CD8-positive, alpha-beta memory T cell (primary cell): ENCODE measurements at regions not wholly inside any gene's neighbourhood (a gene's known extent, or its start where the extent isn't known, plus 50 kb on each side); places are given as distances from the start of the nearest gene placed in this dataset.

Source experiments
- CTCF ChIA-PET: fragments of 350-600 bp; sonication (Branson Sonifier 250); formaldehyde crosslinking; loops from one replicate; lab custom pipeline; 2021; ENCODE audit warnings: antibody characterized with exemption; lab: Charles Lee
- POLR2A ChIA-PET: fragments of 350-600 bp; sonication (Branson Sonifier 250); formaldehyde crosslinking; loops from one replicate; lab custom pipeline; 2021; ENCODE audit warnings: antibody characterized with exemption; lab: Charles Lee
- DNase-seq, 5 donors: peaks; one replicate each; pipeline versions ENCODE4 v3.0.0 to v3.0.0-alpha.2; 2020 to 2022; ENCODE audit warnings: mixed read lengths in 1 of 5
- H3K27ac ChIP-seq: one replicate; pipeline ENCODE4 v1.7.0; 2013; ENCODE audit warnings: low read depth, mild to moderate bottlenecking, low read length, moderate library complexity
- H3K27me3 ChIP-seq: 2 replicates; pipeline ENCODE4 v1.7.0; 2013; ENCODE audit warnings: low read length, mild to moderate bottlenecking; ENCODE audit not compliant: insufficient read depth, poor library complexity, severe bottlenecking
- H3K36me3 ChIP-seq: 2 replicates; pipeline ENCODE4 v1.7.0; 2013; ENCODE audit warnings: mild to moderate bottlenecking, low read length, moderate library complexity; ENCODE audit not compliant: insufficient read depth
- H3K4me1 ChIP-seq: 2 replicates; pipeline ENCODE4 v1.7.0; 2013; ENCODE audit warnings: mild to moderate bottlenecking, low read length, moderate library complexity; ENCODE audit not compliant: insufficient read depth
- H3K4me3 ChIP-seq: 2 replicates; pipeline ENCODE4 v1.7.0; 2013; ENCODE audit warnings: mild to moderate bottlenecking, low read length
- H3K9me3 ChIP-seq: 2 replicates; pipeline ENCODE4 v1.7.0; 2013; ENCODE audit warnings: mild to moderate bottlenecking, low read length
- H3K27ac Mint-ChIP-seq, 8 donors: one replicate each; pipeline ENCODE4 v1.8.0; 2020 to 2021; ENCODE audit warnings: mixed read lengths in 8 of 8, mild to moderate bottlenecking in 6 of 8, inconsistent platforms in 3 of 8, moderate library complexity in 3 of 8
- H3K27me3 Mint-ChIP-seq, 2 donors: one replicate each; pipeline ENCODE4 v1.8.0; 2020 to 2021; ENCODE audit warnings: mixed read lengths in 2 of 2, mild to moderate bottlenecking in 1 of 2, moderate library complexity in 1 of 2
- H3K36me3 Mint-ChIP-seq, 3 donors: one replicate each; pipeline ENCODE4 v1.8.0; 2020 to 2021; ENCODE audit warnings: mixed read lengths in 3 of 3, inconsistent platforms in 1 of 3, mild to moderate bottlenecking in 1 of 3
- H3K4me1 Mint-ChIP-seq, 3 donors: one replicate each; pipeline ENCODE4 v1.8.0; 2020 to 2021; ENCODE audit warnings: mixed read lengths in 3 of 3, inconsistent platforms in 1 of 3, mild to moderate bottlenecking in 1 of 3
- H3K4me3 Mint-ChIP-seq, 7 donors: one replicate each; pipeline ENCODE4 v1.8.0; 2020 to 2021; ENCODE audit warnings: mixed read lengths in 7 of 7, mild to moderate bottlenecking in 6 of 7, moderate library complexity in 4 of 7, inconsistent platforms in 2 of 7
- H3K9me3 Mint-ChIP-seq, 5 donors: one replicate each; pipeline ENCODE4 v1.8.0; 2020 to 2022; ENCODE audit warnings: mixed read lengths in 5 of 5, mild to moderate bottlenecking in 3 of 5, moderate library complexity in 2 of 5, inconsistent platforms in 1 of 5

DNA sequence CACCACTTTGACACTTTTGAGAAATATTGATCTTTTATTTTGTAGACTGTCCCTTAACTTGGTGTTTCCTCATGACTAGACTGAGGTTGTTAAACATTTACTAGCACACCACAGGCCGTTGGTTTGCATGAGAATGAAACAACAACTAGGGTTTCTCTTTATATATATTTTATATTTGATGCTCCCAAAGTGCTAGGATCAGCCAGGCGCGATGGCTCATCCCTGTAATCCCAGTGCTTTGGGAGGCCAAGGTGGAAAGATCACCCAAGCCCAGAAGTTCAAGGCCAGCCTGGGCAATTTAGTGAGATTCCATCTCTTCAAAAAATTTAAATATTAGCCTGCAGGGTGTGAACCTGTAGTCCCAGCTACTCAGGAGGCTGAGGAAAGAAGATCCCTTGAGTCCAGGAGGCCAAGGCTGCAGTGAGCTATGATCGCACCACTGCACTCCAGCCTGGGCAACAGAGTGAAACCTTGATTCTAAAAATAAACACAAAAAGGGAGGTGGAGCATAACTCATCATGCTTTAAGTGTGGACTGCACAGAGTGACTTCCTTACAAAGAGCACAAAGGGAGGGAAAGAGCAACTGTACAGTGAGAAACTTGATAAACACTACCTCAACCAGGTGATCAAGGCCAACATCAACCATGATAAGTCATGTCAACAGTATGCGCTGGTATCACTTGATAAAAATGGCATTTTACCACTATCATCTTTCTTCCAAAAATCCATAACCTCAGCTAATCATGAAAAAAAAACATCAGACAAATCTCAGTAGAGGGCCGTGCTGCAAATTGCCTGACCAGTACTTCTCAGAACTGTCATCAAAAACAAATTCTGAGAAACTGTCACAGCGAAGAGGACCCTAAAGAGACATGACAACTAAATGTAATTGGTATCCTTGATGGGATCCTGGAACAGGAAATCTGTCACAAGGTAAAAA is 72.8 kb upstream of the ATF7IP2 start:
- peak overlapping the region in 2 of 8 donors; percentile 29 to 64 for H3K27ac Mint-ChIP-seq
- H3K36me3 Mint-ChIP-seq: peaks cover 0 to 3% (median 0%) of the 10 kb centered on the region in 3 donors
- Histone ChIP-seq H3K36me3 (no peaks in the 10 kb centered on the region), H3K4me3 (no peak overlapping the region), H3K9me3 (no peaks in the 10 kb centered on the region), H3K27me3 (no peaks in the 10 kb centered on the region), H3K27ac (no peak overlapping the region), H3K4me1 (no peaks in the 10 kb centered on the region)
- POLR2A ChIA-PET: interaction anchor here (0.6 kb wide), 1 partner anchor 143 kb away, joined by 4 read pairs; no protein-coding TSS in a partner anchor
- peaks cover 0 to 2% of the 10 kb centered on the region in 2 donors for H3K27me3 Mint-ChIP-seq
- DNase-seq: no peak
- no peak overlapping the region for H3K4me3 Mint-ChIP-seq
- CTCF ChIA-PET: interaction anchor here (1.8 to 6.9 kb wide), 2 partner anchors 55 to 198 kb away, joined by 4 to 51 read pairs; no protein-coding TSS in a partner anchor
- H3K4me1 Mint-ChIP-seq: peaks cover 5 to 10% (median 9%) of the 10 kb centered on the region in 3 donors
- no peaks in the 10 kb centered on the region for H3K9me3 Mint-ChIP-seq

DNA sequence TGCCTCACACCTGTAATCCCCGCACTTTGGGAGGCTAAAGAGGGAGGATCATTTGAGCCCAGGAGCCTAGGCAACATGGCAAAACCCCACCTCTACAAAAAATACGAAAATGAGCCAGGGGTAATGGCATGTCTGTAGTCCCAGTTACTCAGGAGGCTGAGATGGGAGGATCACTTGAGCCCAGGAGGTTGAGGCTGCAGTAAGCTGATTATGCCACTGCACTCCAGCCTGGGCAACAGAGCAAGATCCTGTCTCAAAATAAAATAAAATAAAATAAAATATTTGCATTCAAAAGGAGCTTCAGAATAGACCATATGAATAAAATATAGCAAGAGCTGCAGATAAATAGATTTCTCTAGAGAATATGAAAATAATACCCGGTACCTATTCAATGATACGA is 71.5 kb upstream of the ATF7IP2 start:
- H3K4me1 Mint-ChIP-seq: peaks cover 17 to 22% (median 21%) of the 10 kb centered on the region in 3 donors
- no peaks in the 10 kb centered on the region for H3K9me3 ChIP-seq
- no peak overlapping the region for H3K27ac Mint-ChIP-seq
- ChIA-PET POLR2A (interaction anchor here (0.6 to 0.7 kb wide), 2 partner anchors 142 to 425 kb away, joined by 4 to 7 read pairs; no protein-coding TSS in a partner anchor), CTCF (interaction anchor here (0.8 to 6.9 kb wide), 9 partner anchors 13 to 423 kb away, joined by 3 to 51 read pairs (median 4); partner anchors contain the start of gene ATF7IP2)
- no peak overlapping the region for H3K27ac ChIP-seq
- peaks cover 0 to 2% of the 10 kb centered on the region in 2 donors for H3K27me3 Mint-ChIP-seq
- no peak overlapping the region for H3K4me3 ChIP-seq
- peaks cover 0 to 3% (median 0%) of the 10 kb centered on the region in 3 donors for H3K36me3 Mint-ChIP-seq
- H3K4me3 Mint-ChIP-seq: no peak overlapping the region
- H3K4me1 ChIP-seq: no peaks in the 10 kb centered on the region
- no peaks in the 10 kb centered on the region for H3K27me3 ChIP-seq
- no peak for DNase-seq
- H3K9me3 Mint-ChIP-seq: no peaks in the 10 kb centered on the region
- H3K36me3 ChIP-seq: no peaks in the 10 kb centered on the region

GRCh38 chr16:10314811-10315210 is 71.0 kb upstream of the ATF7IP2 start:
- no peak overlapping the region for H3K27ac Mint-ChIP-seq
- no peak overlapping the region for H3K4me3 Mint-ChIP-seq
- peaks cover 22 to 27% (median 26%) of the 10 kb centered on the region in 3 donors for H3K4me1 Mint-ChIP-seq
- no peaks in the 10 kb centered on the region for H3K27me3 ChIP-seq
- H3K4me3 ChIP-seq: no peak overlapping the region
- H3K36me3 ChIP-seq: no peaks in the 10 kb centered on the region
- ChIA-PET POLR2A (interaction anchor here (0.7 to 1.1 kb wide), 2 partner anchors 182 to 425 kb away, joined by 7 to 9 read pairs; no protein-coding TSS in a partner anchor), CTCF (interaction anchor here (0.8 to 6.9 kb wide), 9 partner anchors 14 to 422 kb away, joined by 3 to 51 read pairs (median 4); partner anchors contain the start of gene ATF7IP2)
- peaks cover 0 to 3% of the 10 kb centered on the region in 2 donors for H3K27me3 Mint-ChIP-seq
- no peaks in the 10 kb centered on the region for H3K9me3 Mint-ChIP-seq
- H3K4me1 ChIP-seq: no peaks in the 10 kb centered on the region
- DNase-seq: peak in 2 of 5 donors; percentile 39 to 44
- no peaks in the 10 kb centered on the region for H3K9me3 ChIP-seq
- H3K27ac ChIP-seq: no peak overlapping the region
- peaks cover 0 to 3% (median 0%) of the 10 kb centered on the region in 3 donors for H3K36me3 Mint-ChIP-seq

DNA sequence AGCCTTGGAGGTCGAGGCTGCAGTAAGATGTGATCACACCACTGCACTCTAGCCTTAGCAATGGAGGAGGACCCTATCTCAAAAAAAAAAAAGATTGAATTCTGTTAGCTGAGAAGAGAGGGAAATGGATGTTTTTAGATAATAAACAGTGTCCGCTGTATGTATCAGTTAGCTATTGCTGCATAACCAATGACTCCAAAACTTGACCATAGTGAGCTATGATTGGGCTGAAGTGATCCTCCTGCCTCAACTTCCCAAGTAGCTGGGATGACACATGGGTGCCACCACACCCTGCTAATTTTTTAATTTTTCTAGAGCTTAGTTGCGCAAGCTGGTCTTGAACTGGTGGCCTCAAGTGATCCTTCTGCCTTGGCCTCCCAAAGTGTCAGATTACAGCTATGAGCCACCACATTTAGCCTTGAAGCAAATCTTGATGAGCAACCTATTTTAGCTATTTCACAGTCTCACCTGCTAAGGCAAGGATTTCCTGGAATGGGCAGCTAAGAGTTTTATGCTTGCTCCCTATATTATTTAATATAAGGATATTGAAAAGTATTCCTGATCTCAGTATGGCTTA is 68.3 kb upstream of the ATF7IP2 start:
- H3K27ac Mint-ChIP-seq: peak overlapping the region in 2 of 8 donors; percentile 30 to 86
- H3K27me3 Mint-ChIP-seq: peaks cover 0 to 1% of the 10 kb centered on the region in 2 donors
- Histone ChIP-seq H3K27ac (no peak overlapping the region), H3K27me3 (no peaks in the 10 kb centered on the region), H3K36me3 (no peaks in the 10 kb centered on the region), H3K4me3 (no peak overlapping the region), H3K9me3 (no peaks in the 10 kb centered on the region), H3K4me1 (no peaks in the 10 kb centered on the region)
- no peaks in the 10 kb centered on the region for H3K9me3 Mint-ChIP-seq
- peaks cover 0 to 3% (median 0%) of the 10 kb centered on the region in 3 donors for H3K36me3 Mint-ChIP-seq
- CTCF ChIA-PET: interaction anchor here (0.6 to 6.9 kb wide), 6 partner anchors 11 to 197 kb away, joined by 3 to 51 read pairs (median 4); no protein-coding TSS in a partner anchor
- no peak for DNase-seq
- H3K4me3 Mint-ChIP-seq: no peak overlapping the region
- peaks cover 22 to 28% (median 28%) of the 10 kb centered on the region in 3 donors for H3K4me1 Mint-ChIP-seq
- POLR2A ChIA-PET: no interaction called here

- no peak overlapping the region for H3K27ac ChIP-seq
- Mint-ChIP-seq H3K4me1 (peaks cover 22 to 28% (median 28%) of the 10 kb centered on the region in 3 donors), H3K9me3 (no peaks in the 10 kb centered on the region), H3K27ac (peak overlapping the region; percentile 4 to 86 (median 70)), H3K36me3 (peaks cover 0 to 7% (median 0%) of the 10 kb centered on the region in 3 donors), H3K27me3 (peaks cover 0 to 1% of the 10 kb centered on the region in 2 donors), H3K4me3 (peak overlapping the region in 1 of 7 donors; percentile 26)
- no peaks in the 10 kb centered on the region for H3K27me3 ChIP-seq
- no peak overlapping the region for H3K4me3 ChIP-seq
- DNase-seq: no peak
- CTCF ChIA-PET: interaction anchor here (1.5 kb wide), 1 partner anchor 189 kb away, joined by 4 read pairs; no protein-coding TSS in a partner anchor
- H3K4me1 ChIP-seq: no peaks in the 10 kb centered on the region
- POLR2A ChIA-PET: no interaction called here
- H3K36me3 ChIP-seq: no peaks in the 10 kb centered on the region
- no peaks in the 10 kb centered on the region for H3K9me3 ChIP-seq
These were observed 66.9 kb upstream of the ATF7IP2 start for GRCh38 chr16:10318798-10319500.

- H3K27ac ChIP-seq: no peak overlapping the region
- DNase-seq: no peak
- Mint-ChIP-seq H3K4me3 (no peak overlapping the region), H3K4me1 (peaks cover 20 to 24% (median 23%) of the 10 kb centered on the region in 3 donors), H3K27me3 (peaks cover 0 to 1% of the 10 kb centered on the region in 2 donors), H3K27ac (peak overlapping the region in 2 of 8 donors; percentile 8 to 21), H3K36me3 (peaks cover 0 to 22% (median 3%) of the 10 kb centered on the region in 3 donors), H3K9me3 (peaks cover 6 to 17% (median 13%) of the 10 kb centered on the region in 5 donors)
- no peak overlapping the region for H3K4me3 ChIP-seq
- H3K4me1 ChIP-seq: no peaks in the 10 kb centered on the region
- ChIA-PET POLR2A (interaction anchor here (1.0 kb wide), 1 partner anchor 64 kb away, joined by 3 read pairs; the partner anchor contains the start of gene ATF7IP2), CTCF (interaction anchor here (1.0 kb wide), 2 partner anchors 188 to 192 kb away, joined by 3 read pairs; no protein-coding TSS in a partner anchor)
- H3K9me3 ChIP-seq: no peaks in the 10 kb centered on the region
- no peaks in the 10 kb centered on the region for H3K27me3 ChIP-seq
- H3K36me3 ChIP-seq: no peaks in the 10 kb centered on the region
These were observed 64.2 kb upstream of the ATF7IP2 start for GRCh38 chr16:10321407-10322387.
